Sigmoid colon (tissue), 4 donors: ENCODE measurements at regions not wholly inside any gene's neighbourhood (a gene's known extent, or its start where the extent isn't known, plus 50 kb on each side); places are given as distances from the start of the nearest gene placed in this dataset.

ENCODE experiments used
- EP300 ChIP-seq, 4 donors: sonication (generic); formaldehyde crosslinking; IDR thresholded peaks; one replicate each; pipeline ENCODE4 v1.6.1; 2017; ENCODE audit warnings: antibody characterized with exemption in 4 of 4
- POLR2A ChIP-seq, 2 donors: fragments of 450-650 bp; IDR thresholded peaks; one replicate each; pipeline ENCODE4 v1.6.1; 2016; ENCODE audit warnings: antibody characterized with exemption in 2 of 2, mild to moderate bottlenecking in 2 of 2, moderate library complexity in 2 of 2
- POLR2AphosphoS5 ChIP-seq, 4 donors: sonication (generic); formaldehyde crosslinking; IDR thresholded peaks; one replicate each; pipeline ENCODE4 v1.6.1; 2017; ENCODE audit warnings: antibody characterized with exemption in 4 of 4
- TF ChIP-seq, protein P1 (sequence below), 4 experiments: fragments of 450-650 bp in 3 of 4; fragments of 200-600 bp in 1 of 4; IDR thresholded peaks; one replicate each; pipeline ENCODE4 v1.5.1; 2016 to 2019; ENCODE audit warnings: antibody characterized with exemption in 4 of 4, mild to moderate bottlenecking in 3 of 4, moderate library complexity in 2 of 4

- TF ChIP-seq, protein P1, sequence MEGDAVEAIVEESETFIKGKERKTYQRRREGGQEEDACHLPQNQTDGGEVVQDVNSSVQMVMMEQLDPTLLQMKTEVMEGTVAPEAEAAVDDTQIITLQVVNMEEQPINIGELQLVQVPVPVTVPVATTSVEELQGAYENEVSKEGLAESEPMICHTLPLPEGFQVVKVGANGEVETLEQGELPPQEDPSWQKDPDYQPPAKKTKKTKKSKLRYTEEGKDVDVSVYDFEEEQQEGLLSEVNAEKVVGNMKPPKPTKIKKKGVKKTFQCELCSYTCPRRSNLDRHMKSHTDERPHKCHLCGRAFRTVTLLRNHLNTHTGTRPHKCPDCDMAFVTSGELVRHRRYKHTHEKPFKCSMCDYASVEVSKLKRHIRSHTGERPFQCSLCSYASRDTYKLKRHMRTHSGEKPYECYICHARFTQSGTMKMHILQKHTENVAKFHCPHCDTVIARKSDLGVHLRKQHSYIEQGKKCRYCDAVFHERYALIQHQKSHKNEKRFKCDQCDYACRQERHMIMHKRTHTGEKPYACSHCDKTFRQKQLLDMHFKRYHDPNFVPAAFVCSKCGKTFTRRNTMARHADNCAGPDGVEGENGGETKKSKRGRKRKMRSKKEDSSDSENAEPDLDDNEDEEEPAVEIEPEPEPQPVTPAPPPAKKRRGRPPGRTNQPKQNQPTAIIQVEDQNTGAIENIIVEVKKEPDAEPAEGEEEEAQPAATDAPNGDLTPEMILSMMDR (IDR thresholded peaks at IDR 0.05), result no peak
- TF ChIP-seq EP300 (IDR thresholded peaks at IDR 0.05), result no peak
- TF ChIP-seq POLR2AphosphoS5 (IDR thresholded peaks at IDR 0.05), result no peak
- no peak for TF ChIP-seq POLR2A (IDR thresholded peaks at IDR 0.05)
Measured at GRCh38 chr2:217222309-217222910, 362.5 kb upstream of the TNP1 start.
